ENCODE measurements at regions not wholly inside any gene's neighbourhood (a gene's known extent, or its start where the extent isn't known, plus 50 kb on each side); places are given as distances from the start of the nearest gene placed in this dataset.

GRCh38 chr2:59151805-59152204 is 910.7 kb upstream of the FANCL start:
- TF ChIP-seq CTCF (IDR thresholded peaks at IDR 0.05; ENCODE audit: unreplicated experiment) = no peak
- H3K36me3 Mint-ChIP-seq = no peaks in the 10 kb centered on the region
- H3K27ac Mint-ChIP-seq = no peak overlapping the region
- H3K4me1 Mint-ChIP-seq = peaks cover 10% of the 10 kb centered on the region
- no peak overlapping the region for H3K4me3 Mint-ChIP-seq
- DNase-seq (ENCODE audit: low spot score in 2 of 2, unreplicated experiment in 2 of 2) = no peak
- no peaks in the 10 kb centered on the region for H3K9me3 Mint-ChIP-seq
- no peaks in the 10 kb centered on the region for H3K27me3 Mint-ChIP-seq (ENCODE audit: low read depth)

DNA sequence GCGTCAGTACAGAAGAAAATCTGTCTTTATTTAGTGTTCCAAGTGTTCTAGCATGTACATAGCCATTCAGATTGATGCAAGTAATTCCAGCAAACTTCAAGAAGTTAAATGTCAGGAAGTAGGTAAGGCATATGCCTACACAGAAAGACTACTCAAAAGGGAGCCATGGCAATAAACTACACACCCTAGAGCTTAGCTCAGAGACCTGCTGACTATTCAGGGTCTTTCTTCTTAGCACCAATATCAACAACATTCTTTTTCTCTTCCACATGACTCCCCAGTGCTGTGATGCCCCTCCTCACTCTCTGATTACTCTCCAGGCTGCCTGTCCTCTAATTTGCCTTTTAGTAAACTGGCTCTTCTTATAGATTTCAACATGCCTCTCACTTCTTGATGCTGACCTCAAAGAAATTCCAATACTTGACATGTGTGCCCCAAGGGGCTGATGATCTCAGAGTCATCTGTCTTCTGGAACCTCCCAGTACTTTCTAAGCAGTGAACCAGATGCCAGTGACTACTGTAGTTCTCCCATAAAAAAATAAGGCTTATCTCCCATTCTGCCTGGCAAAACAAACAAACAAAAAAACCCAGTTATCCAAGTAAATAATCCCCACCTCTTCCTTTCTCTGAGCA is 909.2 kb upstream of the FANCL start:
- H3K27me3 Mint-ChIP-seq (ENCODE audit: low read depth) = no peaks in the 10 kb centered on the region
- H3K9me3 Mint-ChIP-seq = no peaks in the 10 kb centered on the region
- peaks cover 10% of the 10 kb centered on the region for H3K4me1 Mint-ChIP-seq
- H3K36me3 Mint-ChIP-seq = no peaks in the 10 kb centered on the region
- H3K27ac Mint-ChIP-seq = peak overlapping the region; percentile 60
- no peak overlapping the region for H3K4me3 Mint-ChIP-seq
- DNase-seq (ENCODE audit: low spot score in 2 of 2, unreplicated experiment in 2 of 2) = no peak
- TF ChIP-seq CTCF (IDR thresholded peaks at IDR 0.05; ENCODE audit: unreplicated experiment) = no peak

GRCh38 chr2:59149271-59149670 is 908.1 kb upstream of the FANCL start:
- Mint-ChIP-seq H3K4me3 (no peak overlapping the region), H3K36me3 (no peaks in the 10 kb centered on the region), H3K4me1 (peaks cover 10% of the 10 kb centered on the region), H3K27me3 (ENCODE audit: low read depth) (no peaks in the 10 kb centered on the region), H3K9me3 (no peaks in the 10 kb centered on the region), H3K27ac (no peak overlapping the region)
- no peak for DNase-seq (ENCODE audit: low spot score in 2 of 2, unreplicated experiment in 2 of 2)
- no peak for TF ChIP-seq CTCF (IDR thresholded peaks at IDR 0.05; ENCODE audit: unreplicated experiment)

DNA sequence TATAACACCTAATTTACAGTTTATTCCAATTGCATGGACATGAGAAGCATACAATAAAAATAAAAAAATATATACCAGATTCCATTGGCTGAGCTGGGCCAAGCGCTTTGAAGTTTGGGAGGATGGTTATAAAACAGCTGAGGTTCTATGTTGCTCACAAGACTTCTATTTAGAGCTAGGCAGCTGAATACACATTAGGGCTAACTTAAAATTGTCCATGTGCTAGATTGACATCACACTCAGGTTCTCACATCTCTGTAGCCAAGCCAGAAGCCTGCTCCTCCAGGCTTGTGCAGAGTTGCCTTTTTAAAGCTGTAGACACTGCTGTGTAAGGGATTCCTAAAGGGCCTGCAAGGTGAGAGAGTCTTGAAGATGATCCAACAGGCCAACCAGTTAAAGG is 871.1 kb upstream of the FANCL start:
- H3K36me3 Mint-ChIP-seq = no peaks in the 10 kb centered on the region
- no peaks in the 10 kb centered on the region for H3K27me3 Mint-ChIP-seq (ENCODE audit: low read depth)
- TF ChIP-seq CTCF (IDR thresholded peaks at IDR 0.05; ENCODE audit: unreplicated experiment) = no peak

DNA sequence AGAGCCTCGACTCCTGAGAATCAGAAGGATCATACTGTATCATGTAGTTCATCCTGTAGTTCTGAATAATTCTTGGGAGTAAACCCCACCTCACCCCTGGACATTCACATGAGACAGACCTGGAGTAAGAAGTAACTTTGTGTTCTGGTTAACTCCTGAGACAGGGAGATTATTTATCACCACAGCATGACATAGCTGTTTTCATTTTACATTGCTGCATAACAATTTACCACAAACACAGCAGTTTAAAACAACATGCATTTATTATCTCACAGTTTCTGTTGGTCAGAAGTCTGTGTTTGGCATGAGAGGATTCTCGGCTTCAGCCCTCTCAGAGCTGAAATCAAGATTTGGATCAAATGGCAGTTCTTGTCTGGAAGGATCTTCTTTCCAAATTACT is 855.8 kb upstream of the FANCL start:
- H3K4me1 Mint-ChIP-seq = no peaks in the 10 kb centered on the region
- H3K4me3 Mint-ChIP-seq = no peak overlapping the region
- TF ChIP-seq CTCF (IDR thresholded peaks at IDR 0.05; ENCODE audit: unreplicated experiment) = no peak
- no peaks in the 10 kb centered on the region for H3K27me3 Mint-ChIP-seq (ENCODE audit: low read depth)
- H3K9me3 Mint-ChIP-seq = peaks cover 45% of the 10 kb centered on the region
- H3K36me3 Mint-ChIP-seq = peaks cover 11% of the 10 kb centered on the region
- no peak for DNase-seq (ENCODE audit: low spot score in 2 of 2, unreplicated experiment in 2 of 2)
- H3K27ac Mint-ChIP-seq = no peak overlapping the region

More for the DNA sequence above, 871.1 kb upstream of the FANCL start:
- H3K27ac Mint-ChIP-seq = no peak overlapping the region
- no peaks in the 10 kb centered on the region for H3K9me3 Mint-ChIP-seq
- H3K4me3 Mint-ChIP-seq = no peak overlapping the region
- H3K4me1 Mint-ChIP-seq = no peaks in the 10 kb centered on the region
- DNase-seq (ENCODE audit: low spot score in 2 of 2, unreplicated experiment in 2 of 2) = no peak

DNA sequence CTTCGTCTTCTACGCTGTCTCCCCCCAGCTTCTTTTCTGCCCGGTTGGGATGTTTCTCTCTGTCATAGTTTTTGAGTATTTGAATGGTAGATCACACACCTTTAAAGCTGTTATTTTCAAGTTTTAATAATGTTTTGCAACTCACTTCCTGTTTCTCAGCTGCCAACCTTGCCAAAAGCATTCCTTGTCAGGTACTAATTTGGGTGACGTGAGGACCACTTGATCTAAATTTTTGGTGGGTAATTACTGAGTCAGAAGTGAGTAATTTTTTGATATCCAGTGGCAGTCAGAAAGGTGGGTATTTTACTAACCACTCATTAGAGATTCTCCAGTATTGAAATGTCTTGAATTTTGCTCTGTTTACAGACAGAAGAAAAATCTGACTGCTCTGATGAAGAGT is 852.4 kb upstream of the FANCL start:
- Mint-ChIP-seq H3K27me3 (ENCODE audit: low read depth) (no peaks in the 10 kb centered on the region), H3K27ac (no peak overlapping the region), H3K9me3 (peaks cover 48% of the 10 kb centered on the region), H3K4me3 (no peak overlapping the region), H3K36me3 (peaks cover 12% of the 10 kb centered on the region), H3K4me1 (no peaks in the 10 kb centered on the region)
- no peak for TF ChIP-seq CTCF (IDR thresholded peaks at IDR 0.05; ENCODE audit: unreplicated experiment)
- DNase-seq (ENCODE audit: low spot score in 2 of 2, unreplicated experiment in 2 of 2) = no peak

Measured in mesothelial cell of epicardium (in vitro differentiated cells).